ENCODE measurements at regions not wholly inside any gene's neighbourhood (a gene's known extent, or its start where the extent isn't known, plus 50 kb on each side); places are given as distances from the start of the nearest gene placed in this dataset.
"Not testable (repeated sequence)": the region's sequence is repeated elsewhere in the genome, so short reads cannot be mapped to it uniquely, and the experiment has no call there.

GRCh38 chr3:147297761-147298350 lies 108.5 kb downstream of the ZIC4 start:
- no peak for DNase-seq (ENCODE audit: low read depth)
- no peak for TF ChIP-seq CTCF (IDR thresholded peaks at IDR 0.05; ENCODE audit: low read depth, low read length, missing control alignments)
- no peak overlapping the region for H3K4me3 ChIP-seq (ENCODE audit: low read depth, low read length)

GRCh38 chr3:147287370-147287769 lies 119.0 kb downstream of the ZIC4 start:
- not testable (repeated sequence) for DNase-seq (ENCODE audit: low read depth); H3K4me3 ChIP-seq (ENCODE audit: low read depth, low read length)

- no peak for TF ChIP-seq CTCF (IDR thresholded peaks at IDR 0.05; ENCODE audit: low read depth, low read length, missing control alignments)
- DNase-seq (ENCODE audit: low read depth): no peak
- no peak overlapping the region for H3K4me3 ChIP-seq (ENCODE audit: low read depth, low read length)
Observed at GRCh38 chr3:147269907-147270306, 136.4 kb downstream of the ZIC4 start.

GRCh38 chr3:147267434-147267833 lies 138.9 kb downstream of the ZIC4 start:
- DNase-seq (ENCODE audit: low read depth): no peak
- no peak overlapping the region for H3K4me3 ChIP-seq (ENCODE audit: low read depth, low read length)
- TF ChIP-seq CTCF (IDR thresholded peaks at IDR 0.05; ENCODE audit: low read depth, low read length, missing control alignments): no peak

GRCh38 chr3:147257944-147258343 lies 148.4 kb downstream of the ZIC4 start:
- H3K4me3 ChIP-seq (ENCODE audit: low read depth, low read length): no peak overlapping the region
- DNase-seq (ENCODE audit: low read depth): no peak
- TF ChIP-seq CTCF (IDR thresholded peaks at IDR 0.05; ENCODE audit: low read depth, low read length, missing control alignments): no peak

- no peak for TF ChIP-seq CTCF (IDR thresholded peaks at IDR 0.05; ENCODE audit: low read depth, low read length, missing control alignments)
- H3K4me3 ChIP-seq (ENCODE audit: low read depth, low read length): no peak overlapping the region
Observed at GRCh38 chr3:147256739-147257138, 149.6 kb downstream of the ZIC4 start.

GRCh38 chr3:147246906-147247305 lies 159.4 kb downstream of the ZIC4 start:
- no peak overlapping the region for H3K4me3 ChIP-seq (ENCODE audit: low read depth, low read length)
- DNase-seq (ENCODE audit: low read depth): no peak

More at GRCh38 chr3:147256739-147257138, 149.6 kb downstream of the ZIC4 start:
- no peak for DNase-seq (ENCODE audit: low read depth)

GRCh38 chr3:147245638-147246037 lies 160.7 kb downstream of the ZIC4 start:
- not testable (repeated sequence) for H3K4me3 ChIP-seq (ENCODE audit: low read depth, low read length); DNase-seq (ENCODE audit: low read depth)

More at GRCh38 chr3:147246906-147247305, 159.4 kb downstream of the ZIC4 start:
- no peak for TF ChIP-seq CTCF (IDR thresholded peaks at IDR 0.05; ENCODE audit: low read depth, low read length, missing control alignments)

- not testable (repeated sequence) for DNase-seq (ENCODE audit: low read depth); H3K4me3 ChIP-seq (ENCODE audit: low read depth, low read length)
Observed at GRCh38 chr3:147245022-147245421, 161.3 kb downstream of the ZIC4 start.
